ENCODE measurements at regions not wholly inside any gene's neighbourhood (a gene's known extent, or its start where the extent isn't known, plus 50 kb on each side); places are given as distances from the start of the nearest gene placed in this dataset.

DNA sequence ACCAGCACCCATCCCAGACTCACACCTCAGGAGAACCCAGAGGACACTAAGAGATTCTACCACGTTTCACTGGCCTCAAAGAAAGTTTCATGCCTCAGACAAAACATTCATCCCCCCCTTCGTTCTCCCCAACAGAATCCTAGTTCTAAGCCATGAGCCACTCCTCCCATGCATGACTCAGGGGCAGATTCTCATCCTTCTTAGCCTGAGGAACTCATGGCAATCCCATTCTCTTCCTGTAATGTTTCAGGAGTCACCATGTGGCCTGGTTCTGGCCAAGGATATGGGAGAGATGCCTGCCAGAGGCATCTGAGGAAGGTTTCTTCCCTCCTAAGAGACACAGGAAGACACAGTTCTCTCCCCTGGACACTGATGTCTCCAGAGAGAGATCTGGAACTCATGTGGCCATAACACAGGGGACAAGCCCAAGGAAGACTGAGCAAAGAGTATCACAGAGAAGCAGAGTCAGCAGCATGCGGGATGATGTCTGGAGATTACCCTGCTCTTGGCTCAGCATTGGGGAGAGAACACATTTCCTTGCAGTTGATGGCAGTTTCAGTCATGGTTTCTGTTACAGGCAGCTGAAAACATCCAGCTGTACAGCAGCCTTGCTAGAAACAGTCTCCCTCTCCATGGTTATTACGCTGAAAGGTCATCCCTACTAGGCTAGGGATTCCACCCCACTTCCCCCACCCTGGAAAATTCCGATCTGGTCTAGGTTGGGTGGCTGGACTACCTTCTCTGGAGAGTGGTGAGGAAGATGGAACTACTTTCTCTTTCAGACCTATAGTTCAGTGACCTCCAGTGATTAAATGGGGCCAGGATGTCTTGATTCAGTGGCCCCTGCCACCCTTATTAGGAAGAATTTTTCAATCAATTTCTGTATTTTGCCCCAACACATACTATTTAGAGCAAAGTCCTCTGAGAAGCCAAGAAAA, 115.4 kb downstream of the ZNF608 start:
- TF ChIP-seq CTCF (IDR thresholded peaks at IDR 0.05) (no peak), POLR2AphosphoS5 (IDR thresholded peaks at IDR 0.05) (no peak), POLR2A (IDR thresholded peaks at IDR 0.05) (no peak)

Measured in stomach (tissue), 4 donors.